HG02870 (cell line): ENCODE measurements at regions not wholly inside any gene's neighbourhood (a gene's known extent, or its start where the extent isn't known, plus 50 kb on each side); places are given as distances from the start of the nearest gene placed in this dataset.
"Not testable (repeated sequence)": the region's sequence is repeated elsewhere in the genome, so short reads cannot be mapped to it uniquely, and the experiment has no call there.

Experiments used
- ATAC-seq: cut with Tn5 transposase; IDR thresholded peaks from one replicate; pipeline ENCODE4 v1.9.1; 2021; ENCODE audit warnings: mild to moderate bottlenecking, moderate library complexity; ENCODE audit not compliant: unreplicated experiment

DNA sequence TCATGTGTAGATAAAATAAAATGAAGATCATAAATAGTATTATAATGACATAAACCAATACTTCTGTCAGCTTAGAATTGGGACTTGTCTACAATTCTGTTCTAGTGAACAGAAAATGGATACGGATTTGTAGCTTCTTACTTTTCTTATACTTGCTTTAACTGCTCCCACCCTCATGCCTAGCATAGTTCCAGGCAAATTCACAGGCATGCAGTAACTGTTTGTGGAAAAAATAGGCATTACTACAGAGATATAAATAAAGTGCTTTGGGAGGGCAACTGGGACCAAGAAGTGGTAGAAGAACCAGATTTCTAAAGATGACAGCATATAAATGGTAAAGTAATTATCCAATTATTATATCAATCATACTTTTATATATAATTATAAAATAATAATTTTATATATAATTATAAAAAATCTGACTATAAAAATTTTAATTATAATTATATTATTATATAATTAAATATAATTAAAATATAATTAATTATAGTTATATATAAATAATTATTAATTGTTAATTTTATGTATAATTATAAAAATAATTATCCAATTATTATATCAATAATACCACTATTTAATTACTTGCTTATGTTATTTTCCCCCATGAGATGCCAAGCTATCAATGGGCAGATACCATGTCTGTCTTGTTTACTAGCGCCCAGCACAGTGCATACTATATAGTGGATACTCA, 144.1 kb downstream of the NOC3L start:
- no peak for ATAC-seq

DNA sequence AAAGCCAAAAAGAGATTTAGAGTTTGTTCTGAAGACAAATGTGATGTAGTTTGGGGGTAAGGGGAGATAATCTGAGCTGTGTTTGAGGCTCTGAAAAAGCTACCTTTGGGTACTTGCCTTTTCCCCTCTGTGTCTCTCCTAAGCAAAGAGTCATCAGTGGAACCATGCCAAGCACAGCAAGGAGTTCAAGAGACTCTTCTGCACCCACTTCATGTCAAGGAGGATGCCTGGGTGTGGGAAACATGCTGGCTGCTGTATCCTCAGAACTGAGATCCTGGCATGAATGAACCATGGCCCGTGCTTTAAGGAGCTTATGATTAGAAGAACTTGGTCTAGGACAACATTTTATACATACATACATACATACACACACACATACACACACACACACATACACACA, 142.9 kb downstream of the NOC3L start:
- ATAC-seq, result no peak

DNA sequence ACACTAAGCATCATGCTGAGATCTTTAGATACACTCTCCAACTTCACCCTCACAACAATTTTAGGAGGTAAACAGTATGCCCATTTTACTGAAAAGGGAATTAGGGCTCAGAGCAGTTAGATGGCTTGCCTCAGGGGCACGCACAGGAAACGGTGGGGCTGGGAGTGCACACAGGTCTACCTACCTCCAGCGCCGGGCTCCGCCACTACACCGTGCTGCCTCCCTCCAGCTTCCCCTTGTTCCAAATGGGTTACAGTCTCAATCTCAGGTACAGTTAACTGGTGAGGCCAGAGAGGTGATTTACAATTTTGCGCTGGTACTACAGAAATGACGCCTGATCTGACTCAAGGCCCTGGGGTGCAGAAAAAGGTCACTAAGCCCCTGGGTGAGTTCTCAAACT, 142.0 kb downstream of the NOC3L start:
- no peak for ATAC-seq

DNA sequence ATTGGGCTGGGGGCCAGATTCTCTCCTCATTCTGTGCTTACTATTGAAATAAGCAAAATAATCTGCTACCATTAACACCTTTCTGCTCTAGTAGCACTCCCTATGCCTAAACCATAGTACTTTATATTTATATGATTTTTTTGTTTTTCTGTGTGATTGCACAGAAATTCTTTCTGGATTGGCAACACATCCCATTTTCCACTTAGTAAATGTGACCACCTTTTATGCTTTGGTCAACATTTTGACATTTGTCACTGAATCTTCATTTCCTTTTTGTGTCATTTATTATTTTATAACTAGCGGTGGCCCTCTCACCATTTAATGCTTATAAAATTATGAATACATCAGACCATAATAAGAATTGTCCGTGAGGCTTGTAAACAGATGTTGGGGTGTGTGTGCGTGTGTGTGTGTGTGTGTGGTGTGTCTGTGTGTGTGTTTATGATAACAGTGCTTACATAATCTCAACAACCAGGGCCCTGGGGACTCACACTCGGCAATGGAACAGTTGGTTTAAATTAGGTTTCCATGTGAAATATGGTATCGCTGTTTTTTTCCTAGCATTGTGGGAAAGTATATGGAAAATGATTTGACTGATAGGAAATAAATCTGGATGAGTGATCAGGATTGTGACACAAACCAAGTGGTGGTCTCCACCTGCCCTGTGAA, 138.9 kb downstream of the NOC3L start:
- no peak for ATAC-seq

DNA sequence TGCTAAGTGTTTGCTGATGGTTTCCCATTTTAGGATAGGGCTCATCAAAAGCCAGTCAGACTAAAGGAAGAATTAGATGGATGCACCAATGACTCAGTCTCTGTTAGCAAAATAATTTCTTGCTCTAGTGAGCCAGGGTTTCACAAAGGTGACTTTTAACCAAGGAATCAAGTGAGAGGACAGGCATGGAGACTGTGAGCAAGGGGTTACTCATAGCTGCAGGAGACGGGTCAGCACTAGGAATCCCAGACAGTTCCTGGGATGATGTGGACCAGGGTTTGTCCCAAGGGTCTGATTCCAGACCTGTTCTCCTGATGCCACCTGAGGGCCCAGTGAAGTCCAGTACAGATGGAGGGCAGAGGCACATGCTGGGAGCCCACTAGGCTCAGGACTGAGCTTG, 138.1 kb downstream of the NOC3L start:
- ATAC-seq, result no peak

DNA sequence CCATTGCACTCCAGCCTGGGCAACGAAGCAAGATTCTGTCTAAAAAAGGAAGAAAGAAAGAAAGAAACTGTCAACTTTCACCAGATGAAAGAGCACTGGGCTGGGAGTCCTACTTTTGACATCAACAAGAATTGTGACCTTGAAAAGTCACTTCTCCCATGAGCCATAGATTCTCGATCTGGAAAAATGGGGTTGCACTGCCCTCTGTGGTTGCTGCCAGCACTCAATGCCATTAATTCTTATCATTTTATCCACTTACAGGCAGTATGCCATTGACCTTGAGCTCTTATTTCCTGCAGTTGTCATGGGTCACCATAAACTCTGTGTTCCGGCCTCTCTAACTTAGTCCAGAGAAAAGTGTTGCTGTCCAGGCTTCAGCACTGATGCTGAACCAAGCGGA, 137.2 kb downstream of the NOC3L start:
- no peak for ATAC-seq

DNA sequence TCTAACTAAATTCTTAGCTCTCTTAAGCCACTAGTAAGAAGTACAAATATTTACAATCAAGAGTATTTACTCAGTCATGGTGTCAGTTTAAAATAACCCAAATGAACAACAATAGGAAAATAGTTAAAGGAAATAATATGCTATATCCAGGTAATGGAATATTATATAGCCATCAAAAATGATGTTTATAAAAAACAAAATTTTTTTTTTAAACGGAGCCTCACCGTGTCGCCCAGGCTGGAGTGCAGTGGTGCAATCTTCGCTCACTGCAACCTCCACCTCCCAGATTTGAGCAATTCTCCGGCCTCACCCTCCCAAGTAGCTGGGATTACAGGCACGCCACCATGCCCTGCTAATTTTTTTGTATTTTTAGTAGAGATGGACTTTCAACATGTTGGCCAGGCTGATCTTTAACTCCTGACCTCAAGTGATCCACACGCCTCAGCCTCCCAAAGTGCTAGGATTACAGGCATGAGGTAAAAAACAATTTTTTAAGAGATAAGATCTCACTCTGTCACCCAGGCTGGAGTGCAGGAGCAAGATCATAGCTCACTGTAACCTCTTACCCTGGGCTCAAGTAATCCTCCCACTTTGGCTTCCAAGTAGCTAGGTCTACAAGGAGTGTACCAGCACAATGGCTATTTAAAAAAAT, 132.5 kb downstream of the NOC3L start:
- ATAC-seq, result no peak

DNA sequence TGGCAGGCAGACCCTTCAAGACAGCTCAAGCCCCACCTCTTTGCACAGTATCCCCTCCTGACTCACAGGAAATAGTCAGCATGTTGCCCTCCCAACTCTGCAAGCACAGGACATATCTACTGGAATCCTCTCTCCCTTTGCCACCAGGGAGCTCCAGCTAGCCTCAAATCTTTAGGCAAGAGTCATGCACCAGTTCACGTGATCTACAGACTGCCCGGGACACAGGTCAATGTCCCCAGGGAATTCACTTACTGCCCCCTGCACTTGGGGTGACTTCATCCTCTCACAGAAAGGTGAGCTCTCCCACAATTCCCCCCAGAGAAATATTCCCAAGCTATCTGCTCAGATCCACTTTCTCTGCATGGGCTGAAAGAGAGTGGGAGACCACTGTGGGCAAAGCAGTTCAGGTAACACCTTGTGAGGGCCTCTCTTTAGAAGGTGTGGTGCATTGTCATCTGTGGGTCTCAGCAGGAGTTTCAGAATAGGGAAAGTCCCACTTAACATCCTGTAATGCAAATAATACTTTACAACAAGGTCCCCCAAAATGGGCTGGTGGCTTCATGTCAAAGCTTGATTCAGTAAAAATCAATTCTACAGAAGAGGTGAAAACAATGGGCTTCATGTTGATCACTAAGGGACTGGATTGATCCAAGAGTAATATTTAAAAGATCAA, 129.9 kb downstream of the NOC3L start:
- ATAC-seq, result peak; percentile 83

DNA sequence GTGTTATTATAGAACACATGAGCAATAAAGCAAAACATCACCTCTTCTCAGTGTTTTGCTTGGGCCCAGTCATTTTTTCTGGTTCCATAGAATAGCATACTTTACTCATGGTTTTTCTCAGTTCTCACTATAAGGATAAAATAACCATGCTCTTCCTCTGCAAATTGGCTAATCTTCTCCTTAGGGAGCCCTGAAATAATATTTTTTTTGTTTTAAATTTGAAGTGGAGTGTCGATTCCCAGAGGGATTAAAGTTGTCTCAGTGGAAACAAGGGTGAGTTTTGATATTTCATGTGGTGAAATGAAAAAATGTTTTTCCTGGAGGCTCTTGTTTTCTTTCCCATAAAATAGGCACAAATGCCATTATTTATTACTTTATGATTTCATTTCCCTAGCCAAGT, 127.3 kb downstream of the NOC3L start:
- ATAC-seq, result no peak

DNA sequence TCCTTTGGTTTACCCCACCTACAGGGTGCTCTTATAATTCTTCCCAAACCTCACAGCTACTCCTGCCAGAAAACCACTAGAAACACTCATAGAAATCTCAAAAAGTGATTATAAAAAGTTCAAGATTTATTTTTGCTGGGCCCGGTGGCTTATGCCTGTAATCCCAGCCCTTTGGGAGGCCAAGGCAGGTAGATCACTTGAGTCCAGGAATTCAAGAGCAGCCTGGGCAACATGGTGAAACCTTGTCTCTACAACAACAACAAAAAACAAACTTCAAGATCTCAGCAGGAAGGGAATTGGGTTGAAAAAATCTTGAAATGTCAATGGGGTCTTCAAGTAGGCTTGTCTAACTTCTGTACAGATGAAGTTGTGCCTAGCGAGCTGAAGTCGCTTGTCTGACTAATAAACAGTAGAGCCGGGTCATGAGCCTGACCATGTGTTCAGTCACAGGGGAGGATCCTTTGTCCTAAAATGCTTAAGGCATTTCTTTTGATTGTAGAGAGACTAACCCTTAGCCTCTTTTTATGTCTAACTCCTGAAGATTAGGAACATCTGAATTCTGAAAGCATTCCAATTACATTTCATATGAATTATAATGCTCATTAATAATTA, 124.6 kb downstream of the NOC3L start:
- ATAC-seq, result no peak

DNA sequence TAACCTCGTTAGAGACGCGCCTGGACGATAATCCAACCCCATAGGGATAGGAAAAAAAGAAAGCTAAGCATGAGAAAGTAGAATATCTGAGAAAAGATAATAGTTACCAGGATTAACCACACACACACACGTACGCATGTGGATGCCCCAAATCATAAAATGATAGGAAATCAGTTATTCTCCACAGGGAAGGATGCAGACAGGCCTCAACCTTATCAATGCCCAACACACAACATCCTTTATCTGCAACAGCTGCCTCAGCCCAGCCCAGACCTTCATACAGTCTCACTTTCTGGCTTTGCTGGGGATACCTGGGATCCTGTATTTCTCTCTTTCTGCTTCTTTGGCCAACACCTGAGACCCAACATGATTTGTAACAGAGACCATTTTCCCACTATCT, 123.0 kb downstream of the NOC3L start:
- no peak for ATAC-seq

DNA sequence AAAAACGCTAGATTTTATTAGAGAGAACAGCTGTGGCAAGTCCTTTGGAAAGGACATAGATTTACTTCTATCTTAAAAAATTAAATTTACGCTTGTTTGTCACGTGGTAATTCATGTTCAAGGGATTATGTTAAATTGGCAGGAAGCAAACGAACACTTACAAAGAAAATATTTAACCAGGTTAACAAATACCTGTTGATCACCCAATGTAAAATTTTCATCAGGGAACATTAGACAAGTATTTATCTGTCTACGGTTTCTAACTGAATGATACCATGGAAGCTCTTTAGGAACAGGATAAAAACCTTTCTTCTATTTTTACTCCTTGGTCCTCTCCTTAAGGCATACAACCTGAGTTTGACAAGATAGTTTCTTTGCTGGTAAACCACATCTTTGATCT, 122.2 kb downstream of the NOC3L start:
- no peak for ATAC-seq

DNA sequence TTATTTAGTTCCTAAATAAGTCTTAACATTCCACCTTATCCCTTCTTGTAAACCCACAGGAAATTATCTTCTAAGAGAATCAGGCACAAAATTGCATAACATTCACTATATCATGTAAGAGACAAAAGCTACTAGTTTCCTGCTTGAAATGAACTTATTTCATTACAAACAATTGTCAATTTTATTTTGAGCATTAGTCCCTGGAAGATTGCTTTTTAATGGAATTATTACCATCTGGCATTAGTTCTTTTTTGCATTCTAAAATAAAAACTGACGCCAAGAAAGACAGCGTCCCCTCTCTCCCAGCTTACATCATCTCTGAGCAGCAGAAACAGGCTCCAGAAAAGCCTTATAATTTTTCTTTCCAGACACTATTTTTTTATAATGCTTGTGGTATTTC, 121.8 kb downstream of the NOC3L start:
- no peak for ATAC-seq

DNA sequence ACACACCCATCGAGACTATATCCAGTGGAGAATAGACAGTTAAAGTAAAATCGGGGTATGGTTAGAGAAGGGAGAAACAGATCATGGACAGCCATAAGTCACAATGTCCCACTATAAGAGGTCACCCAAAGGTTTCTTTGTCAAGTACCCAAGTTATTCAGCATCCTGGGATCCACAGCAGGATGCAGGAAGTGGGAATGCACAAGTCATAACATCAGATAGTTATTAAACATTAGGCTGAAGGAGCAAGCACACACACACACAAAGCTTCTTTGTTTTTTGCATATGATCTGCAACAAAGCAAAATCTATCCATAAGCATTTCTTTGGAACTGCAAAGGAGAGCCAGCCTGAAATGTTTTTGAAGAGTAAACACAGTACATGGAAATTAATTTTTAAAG, 111.6 kb downstream of the NOC3L start:
- ATAC-seq, result no peak

DNA sequence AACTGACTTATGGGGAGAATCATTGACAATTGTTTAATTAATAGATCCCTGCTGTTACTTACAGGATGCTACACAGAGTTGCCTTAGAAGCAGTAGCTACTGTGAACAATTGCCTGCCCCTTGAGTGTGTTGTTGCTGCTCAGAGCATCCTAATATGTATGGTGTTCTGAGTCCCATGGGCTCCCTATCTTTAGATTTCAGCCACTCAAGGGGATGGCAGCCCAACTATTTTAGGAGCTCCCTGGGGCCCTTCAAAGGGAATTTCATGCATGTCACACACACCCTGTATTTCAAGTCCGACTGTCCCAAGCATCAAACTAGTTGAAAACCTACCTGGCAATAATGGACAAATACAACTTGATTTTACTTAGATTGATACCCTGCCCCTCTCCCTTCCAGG, 111.2 kb downstream of the NOC3L start:
- ATAC-seq, result no peak

DNA sequence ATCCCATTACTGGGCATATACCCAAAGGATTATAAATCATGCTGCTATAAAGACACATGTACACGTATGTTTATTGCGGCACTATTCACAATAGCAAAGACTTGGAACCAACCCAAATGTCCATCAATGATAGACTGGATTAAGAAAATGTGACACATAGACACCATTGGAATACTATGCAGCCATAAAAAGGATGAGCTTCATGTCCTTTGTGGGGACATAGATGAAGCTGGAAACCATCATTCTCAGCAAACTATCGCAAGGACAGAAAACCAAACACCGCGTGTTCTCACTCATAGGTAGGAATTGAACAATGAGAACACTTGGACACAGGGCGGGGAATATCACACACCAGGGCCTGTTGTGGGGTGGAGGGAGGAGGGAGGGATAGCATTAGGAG, 105.3 kb downstream of the NOC3L start:
- ATAC-seq, result not testable (repeated sequence)

DNA sequence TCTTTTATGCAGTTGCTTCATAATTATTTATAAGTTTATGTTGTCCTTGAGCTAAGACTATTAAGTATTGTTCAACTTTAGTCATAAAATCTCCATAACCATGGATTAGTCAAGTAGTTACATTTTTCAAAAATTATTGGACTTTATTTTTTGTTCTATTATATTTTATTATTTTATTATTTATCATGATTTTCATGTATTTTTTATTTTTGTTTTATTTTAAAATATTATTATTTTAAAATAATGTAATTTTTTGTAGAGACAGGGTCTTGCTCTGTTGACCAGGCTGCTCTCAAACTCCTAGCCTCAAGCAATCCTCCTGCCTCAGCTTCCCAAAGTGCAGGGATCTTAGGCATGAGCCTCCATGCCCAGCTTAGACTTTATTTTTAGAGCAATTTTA, 102.3 kb downstream of the NOC3L start:
- no peak for ATAC-seq

DNA sequence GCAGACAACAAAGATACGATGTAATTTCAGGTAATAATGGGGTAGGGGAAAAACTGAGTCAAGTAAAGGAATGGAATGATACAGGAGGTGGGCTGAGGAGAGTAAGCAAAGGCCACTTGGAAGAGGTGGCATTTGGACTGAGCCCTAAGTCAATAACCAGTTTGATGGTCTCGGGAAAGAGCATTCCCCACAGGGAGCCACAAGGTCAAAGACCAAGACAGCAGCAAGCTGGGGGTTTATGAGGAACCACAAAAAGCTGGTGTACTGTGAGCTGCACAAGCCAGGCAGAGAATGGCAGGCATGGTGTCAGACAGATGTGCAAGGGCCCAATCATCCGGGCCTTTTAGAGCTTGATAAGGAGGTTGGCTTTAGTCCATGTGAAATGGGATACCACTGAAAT, 98.7 kb downstream of the NOC3L start:
- no peak for ATAC-seq

DNA sequence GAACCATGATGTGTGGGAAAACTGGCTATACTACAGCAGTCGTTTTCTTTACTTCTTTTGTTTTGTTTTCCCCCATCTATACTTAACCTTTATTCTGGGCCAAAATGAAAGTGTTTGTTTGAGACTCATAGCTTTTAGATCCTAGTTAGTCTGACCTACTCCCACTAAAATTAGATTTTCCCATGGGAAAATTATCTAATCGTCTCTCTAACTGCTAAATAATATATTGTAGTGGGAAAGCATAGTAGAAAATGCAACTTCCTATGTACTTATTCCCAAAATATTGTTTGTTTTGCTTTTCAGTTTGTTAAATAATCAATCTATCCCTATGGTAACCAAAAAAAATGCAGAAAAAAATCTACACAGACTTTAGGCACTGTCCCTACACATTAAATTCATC, 96.6 kb downstream of the NOC3L start:
- ATAC-seq, result no peak

DNA sequence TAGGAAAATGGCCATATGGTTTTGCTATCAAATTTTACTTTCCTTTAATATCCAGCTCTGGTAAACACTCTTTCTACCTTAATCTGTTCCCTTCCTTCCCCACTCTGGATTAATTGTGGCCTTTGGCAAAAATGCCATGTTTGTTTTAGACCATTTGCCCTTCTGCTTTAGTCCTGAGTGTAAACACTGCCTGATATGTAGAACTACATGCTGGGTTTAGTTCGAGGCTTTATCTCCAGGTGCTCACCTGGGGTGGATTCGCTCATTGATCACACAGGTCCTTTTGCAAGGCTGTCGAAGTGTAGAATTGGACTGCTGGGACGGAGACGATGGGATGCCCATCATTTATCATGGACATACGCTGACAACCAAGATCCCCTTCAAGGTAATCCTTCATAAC, 94.1 kb downstream of the NOC3L start:
- ATAC-seq, result no peak

DNA sequence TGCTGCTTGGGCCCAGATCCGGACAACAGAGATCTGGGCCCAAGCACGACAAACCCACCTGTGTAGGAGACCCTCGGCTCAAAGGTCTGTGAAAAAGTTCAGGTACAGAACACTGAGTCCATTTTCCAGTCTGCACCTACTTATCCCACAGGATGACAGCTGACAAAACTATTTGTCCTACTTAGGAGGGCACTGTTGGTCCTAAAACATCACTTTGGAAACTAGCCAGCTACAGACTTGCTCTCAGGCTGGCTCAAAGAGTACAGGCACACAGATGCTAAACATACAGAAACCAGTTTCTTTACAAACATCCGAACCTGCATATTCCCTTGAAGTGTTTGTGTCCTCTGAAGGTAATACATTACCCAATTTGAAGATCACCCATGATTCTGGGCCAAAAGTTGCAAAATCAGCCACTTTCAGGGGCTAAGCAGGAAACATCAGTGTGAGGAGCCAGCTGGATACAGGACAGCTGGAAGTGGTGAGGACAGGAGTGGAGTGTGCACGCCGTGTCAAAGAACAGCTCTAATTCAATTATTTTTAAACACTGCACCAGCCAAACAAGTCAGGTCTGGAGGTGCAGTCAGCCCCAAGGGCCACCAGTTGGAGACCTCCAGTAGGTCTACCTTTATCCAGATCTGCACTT, 88.5 kb downstream of the NOC3L start:
- ATAC-seq, result no peak
